Left hindlimb (tissue), 1 donor: ENCODE measurements at regions not wholly inside any gene's neighbourhood (a gene's known extent, or its start where the extent isn't known, plus 50 kb on each side); places are given as distances from the start of the nearest gene placed in this dataset.
"Not testable (repeated sequence)": the region's sequence is repeated elsewhere in the genome, so short reads cannot be mapped to it uniquely, and the experiment has no call there.

ENCODE experiments used
- DNase-seq: peaks from one replicate; pipeline ENCODE4 v3.0.0-alpha.2; 2018

DNA sequence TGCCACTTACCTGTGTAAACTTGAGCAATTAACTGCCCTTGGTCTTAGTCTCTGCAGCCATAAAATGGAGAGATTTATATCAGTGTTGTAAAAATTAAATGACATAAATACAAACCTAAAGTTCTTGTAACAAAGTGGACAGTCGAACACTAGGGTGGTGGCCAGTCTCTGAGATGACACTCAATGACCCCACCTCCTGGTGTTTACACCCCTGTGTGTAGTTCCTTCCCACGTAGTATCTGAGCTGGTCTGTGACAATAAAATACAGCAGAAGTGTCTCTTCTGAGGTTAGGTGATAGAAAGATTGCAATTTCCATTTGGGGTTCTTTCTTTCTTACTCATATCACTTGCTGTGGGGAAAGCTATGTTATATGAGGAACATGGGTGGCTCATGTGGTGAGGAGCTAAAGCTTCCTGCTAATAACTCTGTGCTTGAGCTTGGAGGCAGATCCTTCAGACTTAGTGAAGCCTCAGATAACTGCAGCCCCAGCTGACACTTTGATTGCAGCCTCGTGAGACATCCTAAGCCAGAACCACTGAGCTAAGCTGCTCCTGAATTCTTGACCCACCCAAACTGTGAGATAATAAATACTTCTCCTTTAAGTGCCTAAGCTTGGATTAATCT, 173.4 kb upstream of the CHD1 start:
- no peak for DNase-seq

GRCh38 chr5:99099691-99100090, 170.9 kb upstream of the CHD1 start:
- DNase-seq: no peak

DNA sequence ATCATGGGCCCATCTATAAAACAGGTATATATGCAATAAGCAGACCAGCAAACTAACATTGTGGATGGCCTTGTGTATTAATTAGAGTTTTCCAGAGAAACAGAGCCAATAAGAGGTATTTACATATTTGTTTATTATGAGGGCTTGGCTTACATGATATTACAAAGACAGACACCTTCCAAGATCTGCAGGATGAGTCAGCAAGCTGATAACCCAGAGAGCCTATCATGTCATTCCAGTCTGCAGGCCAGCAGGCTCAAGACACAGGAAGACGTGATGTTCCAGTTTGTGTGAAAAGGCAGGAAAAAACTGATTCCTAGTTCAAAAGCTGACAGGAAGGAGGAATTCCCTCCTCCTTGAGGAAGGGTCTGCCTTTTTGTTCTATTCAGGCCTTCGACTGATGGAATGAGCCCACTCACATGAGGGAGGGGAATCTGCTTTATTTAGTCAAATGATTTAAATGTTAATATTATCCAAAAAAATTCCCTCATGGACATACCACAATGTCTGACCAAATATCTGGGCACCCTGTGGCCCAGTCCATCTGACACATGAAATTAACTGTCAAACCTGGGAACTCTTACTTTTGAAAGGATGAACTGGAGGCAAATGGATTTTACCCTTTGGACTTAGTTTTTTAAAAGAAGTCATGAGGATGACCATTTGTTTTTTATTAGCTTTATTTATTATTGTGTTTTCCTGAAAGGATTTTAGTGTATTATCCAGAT, 161.2 kb upstream of the CHD1 start:
- no peak for DNase-seq

DNA sequence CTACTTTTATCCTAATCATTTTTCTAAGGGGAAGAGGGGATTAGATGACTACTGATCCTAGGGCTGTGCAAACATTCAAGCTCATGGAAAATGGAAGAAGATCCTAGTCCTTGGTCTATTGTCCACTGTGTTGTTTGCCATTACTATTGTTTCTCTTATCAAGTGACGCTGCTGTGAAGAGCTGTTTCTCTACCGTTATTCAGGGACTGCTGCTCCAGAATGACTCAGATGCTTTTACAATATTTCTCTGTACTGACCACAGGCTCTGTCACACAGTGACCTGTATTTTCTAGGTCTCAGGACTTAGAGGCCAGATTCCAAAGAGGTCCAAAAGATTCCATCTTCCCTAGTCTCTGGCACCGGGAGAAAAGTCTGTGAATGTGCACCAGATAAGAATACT, 159.5 kb upstream of the CHD1 start:
- no peak for DNase-seq

- DNase-seq: no peak
Observed at GRCh38 chr5:99083197-99083596, 154.4 kb upstream of the CHD1 start.

DNA sequence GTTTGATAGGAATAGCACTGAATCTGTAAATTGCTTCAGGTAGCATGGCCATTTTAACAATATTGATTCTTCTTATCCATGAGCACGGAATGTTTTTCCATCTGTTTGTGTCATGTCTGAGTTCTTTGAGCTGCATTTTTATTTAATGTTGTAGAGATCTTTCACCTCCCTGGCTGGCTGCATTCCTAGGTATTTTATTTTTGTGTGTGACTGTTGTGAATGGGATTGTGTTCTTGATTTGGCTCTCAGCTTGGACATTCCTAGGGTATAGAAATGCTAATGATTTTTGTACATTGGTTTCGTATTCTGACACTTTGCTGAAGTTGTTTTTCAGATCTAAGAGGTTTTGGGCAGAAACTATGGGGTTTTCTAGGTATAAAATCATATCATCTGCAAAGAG, 152.9 kb upstream of the CHD1 start:
- DNase-seq: no peak

- DNase-seq: no peak
Observed at GRCh38 chr5:99076723-99077640, 148.2 kb upstream of the CHD1 start.

DNA sequence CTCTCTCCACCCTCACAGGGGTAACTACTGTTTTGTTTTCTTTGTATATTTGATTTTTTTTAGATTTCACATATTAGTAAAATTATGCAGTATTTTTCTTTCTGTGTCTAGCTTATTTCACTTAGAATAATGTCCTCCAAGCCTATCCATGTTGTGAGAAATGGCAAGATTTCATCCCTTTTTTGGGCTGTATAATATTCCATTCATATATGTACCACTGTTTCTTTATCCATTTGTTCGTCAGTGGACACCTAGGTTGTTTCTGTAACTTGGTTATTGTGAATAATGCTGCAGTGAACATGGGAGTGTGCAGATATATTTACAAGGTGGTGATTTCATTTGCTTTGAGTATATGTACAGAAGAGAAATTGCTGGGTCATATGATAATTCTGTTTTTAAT, 144.0 kb upstream of the CHD1 start:
- DNase-seq: no peak

- DNase-seq: no peak
Observed at GRCh38 chr5:99070822-99071221, 142.0 kb upstream of the CHD1 start.

DNA sequence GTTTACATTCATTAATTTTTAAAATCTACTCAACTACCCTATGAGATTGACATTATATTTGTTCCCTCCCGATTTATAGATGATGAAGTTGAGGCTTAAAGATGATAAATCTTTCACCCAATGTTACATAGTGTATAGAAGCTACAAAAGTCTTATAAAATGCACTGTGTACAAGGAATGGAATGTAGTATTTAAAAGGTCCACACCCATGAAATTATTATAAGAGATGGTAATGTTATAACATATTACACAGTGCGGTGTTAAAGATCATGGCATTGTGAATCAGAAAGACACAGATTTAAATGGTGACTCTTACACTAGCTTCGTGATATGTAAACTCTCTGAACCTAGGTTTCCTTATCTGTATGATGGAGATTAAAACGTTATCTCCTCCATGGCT, 141.6 kb upstream of the CHD1 start:
- DNase-seq: no peak

- no peak for DNase-seq
Observed at GRCh38 chr5:99068944-99069650, 140.3 kb upstream of the CHD1 start.

- no peak for DNase-seq
Observed at GRCh38 chr5:99063737-99064136, 134.9 kb upstream of the CHD1 start.

DNA sequence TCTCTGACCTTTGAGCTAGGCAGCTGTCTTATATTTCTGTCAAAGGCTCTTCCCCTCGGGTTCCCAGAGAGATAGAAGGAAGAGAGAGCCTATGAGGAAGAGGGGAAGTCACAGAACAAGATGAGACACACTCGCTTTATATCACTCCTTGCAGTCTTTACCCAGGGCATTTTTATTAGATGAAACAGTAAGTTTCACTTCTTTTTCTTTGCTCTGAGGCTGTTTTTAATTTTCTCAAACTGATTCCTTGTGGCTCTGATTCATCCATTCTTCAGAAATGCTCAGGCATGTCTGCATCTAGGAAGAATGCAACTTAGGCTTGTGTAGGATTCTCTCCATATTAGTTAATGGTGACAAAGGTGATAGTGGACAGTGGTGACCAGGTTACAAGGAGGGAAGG, 132.9 kb upstream of the CHD1 start:
- no peak for DNase-seq

GRCh38 chr5:99061299-99061698, 132.5 kb upstream of the CHD1 start:
- no peak for DNase-seq

DNA sequence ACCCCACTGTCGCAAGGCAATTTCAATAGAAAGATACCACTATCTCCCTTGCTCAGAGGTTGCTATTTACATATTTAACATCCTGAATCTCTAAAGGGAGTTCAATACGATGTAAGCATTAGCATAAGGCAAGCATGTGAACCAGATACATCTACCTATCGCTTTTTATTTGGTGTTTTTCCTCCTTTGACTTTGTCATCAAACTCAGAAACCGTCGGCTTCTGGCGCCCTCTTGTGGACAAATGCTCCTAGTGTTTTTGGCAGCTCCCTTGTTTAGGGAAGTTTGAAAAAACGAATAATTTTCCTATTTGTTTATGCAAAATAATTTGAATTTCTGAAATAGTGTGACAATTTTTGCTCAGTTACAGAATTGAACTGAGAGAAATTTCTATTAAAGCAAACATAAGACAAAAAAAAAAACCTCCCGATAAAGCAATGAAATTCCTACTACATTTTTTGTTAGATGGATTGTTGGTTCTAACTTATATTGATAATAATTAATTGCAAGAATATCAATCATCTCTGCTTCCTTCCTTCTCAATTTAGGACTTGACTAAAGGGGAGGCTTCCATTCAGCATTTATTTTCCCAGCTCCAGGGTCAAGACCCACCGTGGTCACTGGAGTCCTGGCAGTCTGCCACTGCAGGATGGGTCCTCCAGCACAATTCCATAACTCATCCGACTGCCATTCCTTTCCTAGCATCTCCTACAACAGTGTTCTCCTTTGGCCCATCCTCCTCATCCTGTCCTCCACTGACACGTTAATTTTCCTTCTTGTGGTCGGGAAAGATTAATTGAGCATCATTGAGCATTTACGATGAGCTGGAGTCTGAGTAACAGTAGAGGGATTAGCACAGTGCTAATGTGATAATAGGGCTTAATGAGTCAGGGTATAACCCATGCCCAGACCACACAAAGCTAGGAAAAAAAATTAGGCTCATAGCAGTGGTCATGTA, 131.8 kb upstream of the CHD1 start:
- no peak for DNase-seq

DNA sequence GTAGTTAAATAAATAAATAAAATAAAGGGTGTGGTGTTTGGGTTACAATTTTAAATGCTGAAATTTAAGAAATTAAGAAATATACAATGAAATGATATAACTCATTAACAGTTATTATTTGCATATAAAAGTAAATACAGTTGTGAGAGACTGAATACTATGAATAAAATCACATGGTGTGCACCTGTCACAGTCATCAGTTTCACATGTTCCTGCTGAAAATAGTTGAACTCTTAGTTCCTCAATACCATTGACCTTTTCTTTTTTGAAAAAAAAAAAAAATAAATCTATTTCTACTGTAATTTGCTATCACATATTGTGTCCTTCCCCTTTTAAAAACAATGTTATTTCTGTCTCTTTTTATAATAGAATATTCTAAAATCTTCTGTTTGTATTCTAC, 130.9 kb upstream of the CHD1 start:
- DNase-seq: no peak

DNA sequence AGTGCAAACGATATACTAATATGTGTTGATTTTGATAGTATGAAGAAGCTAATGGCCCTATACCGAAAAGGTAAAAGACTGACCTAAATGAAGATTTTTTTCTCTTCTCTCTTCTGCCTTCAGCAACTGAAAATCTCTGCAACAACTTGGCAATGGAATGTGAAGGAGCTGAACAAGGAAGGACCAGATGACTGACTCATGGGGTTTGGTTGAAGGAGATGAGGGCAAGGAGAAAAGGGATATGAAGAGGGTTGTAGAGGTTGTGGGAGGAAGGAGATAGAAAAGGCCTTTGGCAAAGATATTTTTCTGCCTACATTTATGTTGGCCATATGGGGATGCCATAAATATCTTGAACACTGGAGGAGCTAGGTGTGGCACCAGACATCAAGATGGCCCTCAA, 129.7 kb upstream of the CHD1 start:
- DNase-seq: no peak

DNA sequence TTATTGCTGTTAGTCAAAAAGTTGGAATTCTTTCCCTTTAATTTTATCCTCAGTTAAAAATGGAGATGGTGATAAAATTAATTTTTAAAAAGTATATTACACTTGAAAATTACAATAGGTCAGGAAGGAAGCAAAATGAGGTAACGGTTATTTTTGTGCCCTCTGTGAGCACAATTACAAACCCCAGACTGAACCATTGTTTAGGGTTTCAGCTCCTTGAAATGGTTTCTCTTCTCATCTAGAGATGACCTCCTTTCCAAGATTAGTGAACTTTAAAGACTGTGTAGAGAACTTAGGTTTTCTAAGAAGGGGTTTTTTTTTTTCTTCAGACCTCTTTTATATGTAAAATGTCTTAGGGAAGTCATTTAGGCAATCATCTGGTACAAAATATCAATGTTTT, 126.2 kb upstream of the CHD1 start:
- DNase-seq: no peak

GRCh38 chr5:99045871-99046270, 117.1 kb upstream of the CHD1 start:
- DNase-seq: no peak

DNA sequence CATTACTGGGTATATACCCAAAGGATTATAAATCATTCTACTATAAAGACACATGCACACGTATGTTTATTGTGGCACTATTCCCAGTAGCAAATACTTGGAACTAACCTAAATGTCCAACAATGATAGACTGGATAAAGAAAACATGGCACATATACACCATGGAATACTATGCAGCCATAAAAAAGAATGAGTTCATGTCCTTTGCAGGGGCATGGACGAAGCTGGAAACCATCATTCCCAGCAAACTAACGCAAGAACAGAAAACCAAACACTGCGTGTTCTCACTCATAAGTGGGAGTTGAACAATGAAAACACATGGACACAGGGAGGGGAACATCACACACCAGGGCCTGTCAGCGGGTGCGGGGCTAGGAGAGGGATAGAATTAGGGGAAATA, 114.5 kb upstream of the CHD1 start:
- not testable (repeated sequence) for DNase-seq

DNA sequence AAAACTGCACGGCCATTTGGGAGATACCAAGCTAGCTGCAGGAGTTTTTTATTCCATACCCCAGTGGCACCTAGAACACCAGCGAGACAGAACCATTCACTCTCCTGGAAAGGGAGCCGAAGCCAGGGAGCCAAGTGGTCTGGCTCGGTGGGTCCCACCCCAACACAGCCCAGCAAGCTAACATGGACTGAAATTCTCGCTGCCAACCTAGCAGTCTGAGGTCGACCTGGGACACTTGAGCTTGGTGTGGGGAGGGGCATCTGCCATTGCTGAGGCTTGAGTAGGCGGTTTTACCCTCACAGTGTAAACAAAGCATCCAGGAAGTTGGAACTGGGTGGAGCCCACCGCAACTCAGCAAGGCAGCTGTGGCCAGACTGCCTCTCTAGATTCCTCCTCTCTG, 108.9 kb upstream of the CHD1 start:
- DNase-seq: no peak

- no peak for DNase-seq
Observed at GRCh38 chr5:99035942-99036341, 107.1 kb upstream of the CHD1 start.
